NB4 (cell line): ENCODE measurements at regions not wholly inside any gene's neighbourhood (a gene's known extent, or its start where the extent isn't known, plus 50 kb on each side); places are given as distances from the start of the nearest gene placed in this dataset.

ENCODE experiments used
- MYC ChIP-seq: IDR thresholded peaks from 2 replicates; pipeline ENCODE4 v1.6.1; 2011; ENCODE audit warnings: low read depth, low read length
- POLR2A ChIP-seq: IDR thresholded peaks from 2 replicates; pipeline ENCODE4 v1.6.1; 2011; ENCODE audit warnings: mild to moderate bottlenecking; ENCODE audit not compliant: insufficient read length; ENCODE audit errors: extremely low read depth
- TF ChIP-seq, protein P1 (sequence below): IDR thresholded peaks from one replicate; pipeline ENCODE4 v1.5.1; 2012; ENCODE audit warnings: low read depth, low read length

DNA sequence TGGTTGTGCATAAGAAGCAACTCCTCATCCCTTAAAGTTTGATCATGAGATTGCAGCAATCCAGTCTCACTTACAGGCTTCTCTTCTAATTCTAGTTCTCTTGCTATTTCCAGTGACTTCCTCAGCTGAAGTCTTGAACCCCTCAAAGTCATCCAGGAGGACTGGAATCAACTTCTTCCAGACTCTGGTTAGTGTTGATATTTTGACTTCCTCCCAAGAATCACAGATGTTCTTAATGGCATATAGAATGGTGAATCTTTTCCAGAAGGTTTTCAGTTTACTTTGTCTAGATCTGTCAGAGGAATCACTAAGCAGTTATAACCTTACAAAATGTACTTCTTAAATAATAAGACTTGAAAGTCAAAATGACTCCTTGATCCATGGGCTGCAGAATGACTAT lies 81.3 kb upstream of the UBL3 start:
- TF ChIP-seq, protein P1, sequence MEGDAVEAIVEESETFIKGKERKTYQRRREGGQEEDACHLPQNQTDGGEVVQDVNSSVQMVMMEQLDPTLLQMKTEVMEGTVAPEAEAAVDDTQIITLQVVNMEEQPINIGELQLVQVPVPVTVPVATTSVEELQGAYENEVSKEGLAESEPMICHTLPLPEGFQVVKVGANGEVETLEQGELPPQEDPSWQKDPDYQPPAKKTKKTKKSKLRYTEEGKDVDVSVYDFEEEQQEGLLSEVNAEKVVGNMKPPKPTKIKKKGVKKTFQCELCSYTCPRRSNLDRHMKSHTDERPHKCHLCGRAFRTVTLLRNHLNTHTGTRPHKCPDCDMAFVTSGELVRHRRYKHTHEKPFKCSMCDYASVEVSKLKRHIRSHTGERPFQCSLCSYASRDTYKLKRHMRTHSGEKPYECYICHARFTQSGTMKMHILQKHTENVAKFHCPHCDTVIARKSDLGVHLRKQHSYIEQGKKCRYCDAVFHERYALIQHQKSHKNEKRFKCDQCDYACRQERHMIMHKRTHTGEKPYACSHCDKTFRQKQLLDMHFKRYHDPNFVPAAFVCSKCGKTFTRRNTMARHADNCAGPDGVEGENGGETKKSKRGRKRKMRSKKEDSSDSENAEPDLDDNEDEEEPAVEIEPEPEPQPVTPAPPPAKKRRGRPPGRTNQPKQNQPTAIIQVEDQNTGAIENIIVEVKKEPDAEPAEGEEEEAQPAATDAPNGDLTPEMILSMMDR = no peak
- no peak for TF ChIP-seq POLR2A
- TF ChIP-seq MYC = no peak
